Fibroblast of pulmonary artery (primary cell): ENCODE measurements at regions not wholly inside any gene's neighbourhood (a gene's known extent, or its start where the extent isn't known, plus 50 kb on each side); places are given as distances from the start of the nearest gene placed in this dataset.
A peak's percentile ranks its signal among the peaks of the same experiment; 100 is the strongest.

Experiments
- DNase-seq: peaks from one replicate; pipeline ENCODE4 v3.0.0-alpha.2; 2010; ENCODE audit warnings: low read depth
- H3K4me3 ChIP-seq: replicated peaks from 2 replicates; pipeline ENCODE4 v1.5.1; 2011; ENCODE audit warnings: low read depth, mild to moderate bottlenecking, control low read depth, low read length, moderate library complexity
- CTCF ChIP-seq: IDR thresholded peaks from 2 replicates; pipeline ENCODE4 v1.5.1; 2011; ENCODE audit warnings: mild to moderate bottlenecking, control low read depth, low read length, inconsistent platforms; ENCODE audit errors: missing control alignments

- no peak overlapping the region for H3K4me3 ChIP-seq
- DNase-seq = no peak
- TF ChIP-seq CTCF = no peak
Measured at GRCh38 chrX:42123369-42123768, 200.0 kb upstream of the CASK start.

GRCh38 chrX:42119076-42119475 is 195.7 kb upstream of the CASK start:
- peak; percentile 94 for DNase-seq
- no peak overlapping the region for H3K4me3 ChIP-seq
- TF ChIP-seq CTCF = no peak

- no peak overlapping the region for H3K4me3 ChIP-seq
- no peak for DNase-seq
- no peak for TF ChIP-seq CTCF
Measured at GRCh38 chrX:42117318-42117717, 194.0 kb upstream of the CASK start.

GRCh38 chrX:42109428-42109827 is 186.1 kb upstream of the CASK start:
- no peak for TF ChIP-seq CTCF
- no peak overlapping the region for H3K4me3 ChIP-seq
- DNase-seq = no peak

- no peak for TF ChIP-seq CTCF
- no peak for DNase-seq
- no peak overlapping the region for H3K4me3 ChIP-seq
Measured at GRCh38 chrX:42107495-42108488, 184.4 kb upstream of the CASK start.

- no peak overlapping the region for H3K4me3 ChIP-seq
- no peak for TF ChIP-seq CTCF
- no peak for DNase-seq
Measured at GRCh38 chrX:42106556-42106955, 183.2 kb upstream of the CASK start.
